ENCODE measurements at regions not wholly inside any gene's neighbourhood (a gene's known extent, or its start where the extent isn't known, plus 50 kb on each side); places are given as distances from the start of the nearest gene placed in this dataset.

DNA sequence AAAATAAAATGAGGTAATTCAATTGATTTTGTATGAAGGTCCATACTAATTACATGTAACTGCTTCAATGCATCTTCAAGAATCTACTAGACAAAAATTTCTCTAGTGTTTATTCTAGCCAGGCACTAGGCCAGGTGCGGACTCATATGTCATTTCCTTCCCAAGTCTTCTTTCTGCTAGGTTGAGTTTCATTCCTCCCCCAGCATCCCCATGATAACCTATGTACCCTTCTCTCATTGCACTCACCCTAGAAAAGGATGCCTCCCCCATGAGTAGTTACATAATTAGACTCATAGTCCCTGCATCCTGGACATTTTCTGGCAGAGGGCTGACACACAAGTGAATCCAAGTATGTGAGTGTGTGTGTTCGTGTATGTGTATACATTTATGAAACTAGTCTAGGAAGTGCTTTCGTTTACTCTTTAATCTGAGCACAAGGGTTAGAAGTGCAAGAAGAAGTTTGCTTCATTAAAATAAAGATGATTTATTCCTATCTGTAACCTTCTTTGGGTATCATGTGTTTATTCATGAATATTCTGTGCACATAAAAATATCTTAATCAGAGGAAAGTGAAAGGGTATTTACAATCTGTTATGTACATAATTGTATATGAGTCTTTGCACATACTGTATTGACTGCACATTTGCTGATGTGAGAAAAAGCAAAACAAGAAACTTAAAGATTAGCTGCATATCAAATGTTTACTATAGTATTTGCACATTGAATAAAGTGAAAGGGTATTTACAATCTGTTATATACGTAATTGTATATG lies 585.6 kb upstream of the ZNF717 start:
- H3K9me3 Mint-ChIP-seq = no peaks in the 10 kb centered on the region
- no peak overlapping the region for H3K4me3 Mint-ChIP-seq

GRCh38 chr3:76372497-76372896 lies 587.1 kb upstream of the ZNF717 start:
- Mint-ChIP-seq H3K36me3 (no peaks in the 10 kb centered on the region), H3K27ac (no peak overlapping the region), H3K4me1 (no peaks in the 10 kb centered on the region), H3K27me3 (ENCODE audit: low read depth) (no peaks in the 10 kb centered on the region), H3K9me3 (no peaks in the 10 kb centered on the region), H3K4me3 (no peak overlapping the region)
- TF ChIP-seq, protein P1, sequence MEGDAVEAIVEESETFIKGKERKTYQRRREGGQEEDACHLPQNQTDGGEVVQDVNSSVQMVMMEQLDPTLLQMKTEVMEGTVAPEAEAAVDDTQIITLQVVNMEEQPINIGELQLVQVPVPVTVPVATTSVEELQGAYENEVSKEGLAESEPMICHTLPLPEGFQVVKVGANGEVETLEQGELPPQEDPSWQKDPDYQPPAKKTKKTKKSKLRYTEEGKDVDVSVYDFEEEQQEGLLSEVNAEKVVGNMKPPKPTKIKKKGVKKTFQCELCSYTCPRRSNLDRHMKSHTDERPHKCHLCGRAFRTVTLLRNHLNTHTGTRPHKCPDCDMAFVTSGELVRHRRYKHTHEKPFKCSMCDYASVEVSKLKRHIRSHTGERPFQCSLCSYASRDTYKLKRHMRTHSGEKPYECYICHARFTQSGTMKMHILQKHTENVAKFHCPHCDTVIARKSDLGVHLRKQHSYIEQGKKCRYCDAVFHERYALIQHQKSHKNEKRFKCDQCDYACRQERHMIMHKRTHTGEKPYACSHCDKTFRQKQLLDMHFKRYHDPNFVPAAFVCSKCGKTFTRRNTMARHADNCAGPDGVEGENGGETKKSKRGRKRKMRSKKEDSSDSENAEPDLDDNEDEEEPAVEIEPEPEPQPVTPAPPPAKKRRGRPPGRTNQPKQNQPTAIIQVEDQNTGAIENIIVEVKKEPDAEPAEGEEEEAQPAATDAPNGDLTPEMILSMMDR (IDR thresholded peaks at IDR 0.05; ENCODE audit: unreplicated experiment) = no peak
- DNase-seq (ENCODE audit: low spot score in 2 of 2, unreplicated experiment in 2 of 2) = no peak

More for the DNA sequence above, 585.6 kb upstream of the ZNF717 start:
- Mint-ChIP-seq H3K4me1 (peaks cover 2% of the 10 kb centered on the region), H3K36me3 (no peaks in the 10 kb centered on the region), H3K27me3 (ENCODE audit: low read depth) (no peaks in the 10 kb centered on the region), H3K27ac (no peak overlapping the region)
- DNase-seq (ENCODE audit: low spot score in 2 of 2, unreplicated experiment in 2 of 2) = no peak
- TF ChIP-seq, protein P1 (IDR thresholded peaks at IDR 0.05; ENCODE audit: unreplicated experiment) = no peak

- H3K27ac Mint-ChIP-seq = no peak overlapping the region
- no peak for DNase-seq (ENCODE audit: low spot score in 2 of 2, unreplicated experiment in 2 of 2)
- H3K9me3 Mint-ChIP-seq = no peaks in the 10 kb centered on the region
- H3K27me3 Mint-ChIP-seq (ENCODE audit: low read depth) = no peaks in the 10 kb centered on the region
- no peaks in the 10 kb centered on the region for H3K4me1 Mint-ChIP-seq
- TF ChIP-seq, protein P1 (IDR thresholded peaks at IDR 0.05; ENCODE audit: unreplicated experiment) = no peak
- H3K36me3 Mint-ChIP-seq = no peaks in the 10 kb centered on the region
- no peak overlapping the region for H3K4me3 Mint-ChIP-seq
Measured at GRCh38 chr3:76377074-76377473, 591.7 kb upstream of the ZNF717 start.

- H3K27me3 Mint-ChIP-seq (ENCODE audit: low read depth) = no peaks in the 10 kb centered on the region
- H3K4me3 Mint-ChIP-seq = no peak overlapping the region
- no peak overlapping the region for H3K27ac Mint-ChIP-seq
- H3K4me1 Mint-ChIP-seq = no peaks in the 10 kb centered on the region
- TF ChIP-seq, protein P1 (IDR thresholded peaks at IDR 0.05; ENCODE audit: unreplicated experiment) = no peak
- no peaks in the 10 kb centered on the region for H3K36me3 Mint-ChIP-seq
- DNase-seq (ENCODE audit: low spot score in 2 of 2, unreplicated experiment in 2 of 2) = no peak
- no peaks in the 10 kb centered on the region for H3K9me3 Mint-ChIP-seq
Measured at GRCh38 chr3:76378789-76379188, 593.4 kb upstream of the ZNF717 start.

GRCh38 chr3:76383781-76384180 lies 598.4 kb upstream of the ZNF717 start:
- no peaks in the 10 kb centered on the region for H3K36me3 Mint-ChIP-seq
- TF ChIP-seq, protein P1 (IDR thresholded peaks at IDR 0.05; ENCODE audit: unreplicated experiment) = no peak
- H3K9me3 Mint-ChIP-seq = peaks cover 11% of the 10 kb centered on the region
- no peak overlapping the region for H3K27ac Mint-ChIP-seq
- H3K27me3 Mint-ChIP-seq (ENCODE audit: low read depth) = no peaks in the 10 kb centered on the region
- DNase-seq (ENCODE audit: low spot score in 2 of 2, unreplicated experiment in 2 of 2) = no peak
- H3K4me3 Mint-ChIP-seq = no peak overlapping the region
- H3K4me1 Mint-ChIP-seq = no peaks in the 10 kb centered on the region
